MCF 10A (cell line): ENCODE measurements at regions not wholly inside any gene's neighbourhood (a gene's known extent, or its start where the extent isn't known, plus 50 kb on each side); places are given as distances from the start of the nearest gene placed in this dataset.

Experiments
- BruUV-seq: library from RNA; stranded (reverse); fragments of 400-500 nt; replicated peaks from 2 replicates; lab custom pipeline; 2021; lab: Mats Ljungman, UMichigan
- CTCF ChIA-PET: fragments of 300-600 bp; sonication (Branson Sonifier 250); formaldehyde crosslinking; extraction: SDS; loops from one replicate; lab custom pipeline; 2021; ENCODE audit warnings: antibody characterized with exemption, inconsistent platforms; lab: Yijun Ruan, JAX
- POLR2A ChIA-PET: fragments of 300-600, 350-650 bp; sonication (Branson Sonifier 250); formaldehyde crosslinking; extraction: SDS; loops from one replicate; lab custom pipeline; 2020; ENCODE audit warnings: antibody characterized with exemption, inconsistent platforms; lab: Yijun Ruan, JAX
- DNase-seq: peaks from one replicate; pipeline ENCODE4 v3.0.0-alpha.2; 2018; ENCODE audit not compliant: unreplicated experiment
- H3K27ac Mint-ChIP-seq: one replicate; pipeline ENCODE4 v1.8.0; 2022; ENCODE audit warnings: mild to moderate bottlenecking, low read depth, mixed read lengths; ENCODE audit not compliant: unreplicated experiment
- H3K27me3 Mint-ChIP-seq: one replicate; pipeline ENCODE4 v1.8.0; 2022; ENCODE audit warnings: mixed read lengths; ENCODE audit not compliant: insufficient read depth, unreplicated experiment
- H3K36me3 Mint-ChIP-seq: one replicate; pipeline ENCODE4 v1.8.0; 2022; ENCODE audit warnings: mild to moderate bottlenecking, moderate library complexity, mixed read lengths; ENCODE audit not compliant: insufficient read depth, unreplicated experiment
- H3K4me1 Mint-ChIP-seq: one replicate; pipeline ENCODE4 v1.8.0; 2022; ENCODE audit warnings: mixed read lengths; ENCODE audit not compliant: insufficient read depth, unreplicated experiment
- H3K4me3 Mint-ChIP-seq: one replicate; pipeline ENCODE4 v1.8.0; 2022; ENCODE audit warnings: mild to moderate bottlenecking, moderate library complexity, mixed read lengths; ENCODE audit not compliant: unreplicated experiment
- H3K9me3 Mint-ChIP-seq: one replicate; pipeline ENCODE4 v1.8.0; 2022; ENCODE audit warnings: mixed read lengths; ENCODE audit not compliant: unreplicated experiment
- CTCF ChIP-seq: fragments of 200-600 bp; IDR thresholded peaks from one replicate; pipeline ENCODE4 v1.8.0; 2022; ENCODE audit warnings: antibody characterized with exemption, mild to moderate bottlenecking; ENCODE audit not compliant: unreplicated experiment
- intact Hi-C: fragments of 100-400 bp; cut with micrococcal nuclease; formaldehyde crosslinking; loops from 2 replicates; pipeline ENCODE4 v1.14.1; 2022

DNA sequence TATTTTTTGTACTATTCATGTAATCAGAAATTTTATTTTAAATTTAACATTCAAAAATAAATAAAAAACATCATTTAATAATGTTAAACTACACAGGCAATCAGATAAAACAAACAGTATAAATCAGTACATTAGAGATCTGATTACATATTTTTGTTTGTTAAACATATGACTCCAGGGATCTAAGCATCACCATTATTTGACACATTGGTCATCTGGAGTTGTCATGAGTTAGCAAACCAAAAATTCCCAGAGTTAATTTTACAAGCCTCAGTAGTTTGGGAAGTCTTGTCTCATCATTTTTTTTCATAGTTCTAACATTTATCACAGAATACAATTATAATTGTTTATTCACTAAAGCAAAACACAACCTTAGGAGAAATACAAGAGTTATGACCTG is 770.8 kb upstream of the SLITRK6 start:
- BruUV-seq = no TSS peak
- ChIA-PET POLR2A (no interaction called here), CTCF (no interaction called here)
- Mint-ChIP-seq H3K27me3 (no peaks in the 10 kb centered on the region), H3K4me3 (no peak overlapping the region), H3K9me3 (no peaks in the 10 kb centered on the region), H3K36me3 (no peaks in the 10 kb centered on the region), H3K27ac (no peak overlapping the region), H3K4me1 (peaks cover 8% of the 10 kb centered on the region)
- intact Hi-C loops = no loop called here
- TF ChIP-seq CTCF = no peak
- DNase-seq = no peak

DNA sequence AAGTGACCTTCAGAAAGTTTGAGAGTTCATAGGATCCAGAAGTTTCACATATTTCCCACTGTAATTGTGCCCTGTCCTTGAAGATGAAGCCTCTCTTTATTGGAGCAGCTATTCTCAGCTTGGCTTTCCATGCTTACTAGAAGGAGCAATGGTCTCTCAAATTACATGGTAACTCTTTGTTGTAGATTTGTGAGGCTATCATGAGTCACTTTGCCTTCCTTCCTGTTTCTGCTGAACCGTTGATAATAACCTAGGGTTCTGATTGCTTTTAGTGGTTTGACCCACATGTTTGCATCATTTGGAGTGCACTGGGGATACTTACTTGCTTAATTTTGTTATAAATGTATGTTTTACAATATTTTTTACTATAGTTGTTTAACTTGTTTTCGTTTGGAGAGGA is 772.9 kb upstream of the SLITRK6 start:
- no peaks in the 10 kb centered on the region for H3K9me3 Mint-ChIP-seq
- ChIA-PET POLR2A (no interaction called here), CTCF (no interaction called here)
- H3K36me3 Mint-ChIP-seq = no peaks in the 10 kb centered on the region
- TF ChIP-seq CTCF = no peak
- peak; percentile 57 for DNase-seq
- no peak overlapping the region for H3K4me3 Mint-ChIP-seq
- H3K27me3 Mint-ChIP-seq = no peaks in the 10 kb centered on the region
- H3K27ac Mint-ChIP-seq = no peak overlapping the region
- peaks cover 8% of the 10 kb centered on the region for H3K4me1 Mint-ChIP-seq
- intact Hi-C loops = no loop called here
- no TSS peak for BruUV-seq

DNA sequence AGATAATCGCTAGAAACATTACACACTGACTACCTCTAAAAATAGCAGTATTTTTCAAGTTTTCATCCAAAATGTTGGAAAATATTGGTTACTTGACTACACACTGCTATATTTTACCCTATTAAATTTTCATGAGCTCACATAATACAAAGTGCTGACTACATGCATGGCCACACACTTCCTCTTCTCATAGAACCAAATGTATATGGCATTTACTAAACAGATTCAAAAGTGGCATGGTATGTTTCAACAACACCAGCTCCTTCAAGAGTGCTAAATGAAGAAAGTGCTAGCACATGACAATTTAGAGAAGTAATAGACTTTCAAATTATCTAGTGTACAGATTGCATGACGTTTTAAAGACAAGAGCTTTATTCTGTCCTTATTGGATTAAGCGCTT is 780.4 kb upstream of the SLITRK6 start:
- Mint-ChIP-seq H3K36me3 (no peaks in the 10 kb centered on the region), H3K4me1 (no peaks in the 10 kb centered on the region), H3K9me3 (no peaks in the 10 kb centered on the region), H3K27ac (no peak overlapping the region), H3K4me3 (no peak overlapping the region), H3K27me3 (no peaks in the 10 kb centered on the region)
- intact Hi-C loops = no loop called here
- POLR2A ChIA-PET = no interaction called here
- BruUV-seq = no TSS peak
- no peak for DNase-seq
- CTCF ChIA-PET = interaction anchor here (0.6 kb wide), 1 partner anchor 65 kb away, joined by 3 read pairs; no protein-coding TSS in a partner anchor
- TF ChIP-seq CTCF = no peak

GRCh38 chr13:86581706-86582105 is 782.5 kb upstream of the SLITRK6 start:
- TF ChIP-seq CTCF = no peak
- intact Hi-C loops = no loop called here
- H3K27me3 Mint-ChIP-seq = no peaks in the 10 kb centered on the region
- POLR2A ChIA-PET = no interaction called here
- no peaks in the 10 kb centered on the region for H3K9me3 Mint-ChIP-seq
- CTCF ChIA-PET = no interaction called here
- no peaks in the 10 kb centered on the region for H3K4me1 Mint-ChIP-seq
- no peak for DNase-seq
- H3K27ac Mint-ChIP-seq = no peak overlapping the region
- no peaks in the 10 kb centered on the region for H3K36me3 Mint-ChIP-seq
- no peak overlapping the region for H3K4me3 Mint-ChIP-seq
- no TSS peak for BruUV-seq
